Endodermal cell (in vitro differentiated cells): ENCODE measurements at regions not wholly inside any gene's neighbourhood (a gene's known extent, or its start where the extent isn't known, plus 50 kb on each side); places are given as distances from the start of the nearest gene placed in this dataset.
"Not testable (repeated sequence)": the region's sequence is repeated elsewhere in the genome, so short reads cannot be mapped to it uniquely, and the experiment has no call there.

ENCODE experiments used
- DNase-seq: peaks from one replicate; pipeline ENCODE4 v3.0.0-alpha.2; 2017
- H3K27ac ChIP-seq: 2 replicates; pipeline ENCODE4 v1.5.1; 2013; ENCODE audit warnings: mild to moderate bottlenecking, low read depth, low read length, moderate library complexity
- H3K27me3 ChIP-seq: 2 replicates; pipeline ENCODE4 v1.6.1; 2013; ENCODE audit warnings: mild to moderate bottlenecking, low read length, moderate library complexity; ENCODE audit not compliant: insufficient read depth, control insufficient read depth, poor library complexity, severe bottlenecking
- H3K36me3 ChIP-seq: 2 replicates; pipeline ENCODE4 v1.7.0; 2013; ENCODE audit warnings: mild to moderate bottlenecking, low read length, moderate library complexity; ENCODE audit not compliant: control insufficient read depth, insufficient read depth
- H3K4me1 ChIP-seq: one replicate; pipeline ENCODE4 v1.7.0; 2013; ENCODE audit warnings: low read length; ENCODE audit not compliant: control insufficient read depth, insufficient read depth
- H3K4me3 ChIP-seq: 2 replicates; pipeline ENCODE4 v1.5.1; 2013; ENCODE audit warnings: mild to moderate bottlenecking, low read length, moderate library complexity
- H3K9ac ChIP-seq: 2 replicates; pipeline ENCODE4 v1.6.1; 2013; ENCODE audit warnings: mild to moderate bottlenecking, low read length, moderate library complexity; ENCODE audit not compliant: poor library complexity, severe bottlenecking; ENCODE audit errors: extremely low read depth
- H3K9me3 ChIP-seq: 2 replicates; pipeline ENCODE4 v1.6.1; 2013; ENCODE audit warnings: mild to moderate bottlenecking, low read length, moderate library complexity; ENCODE audit not compliant: control insufficient read depth
- H3K27ac Mint-ChIP-seq: 2 replicates; pipeline ENCODE4 v1.8.0; 2020; ENCODE audit warnings: mixed read lengths
- H3K27me3 Mint-ChIP-seq: 2 replicates; pipeline ENCODE4 v1.8.0; 2021; ENCODE audit warnings: mild to moderate bottlenecking, mixed read lengths; ENCODE audit not compliant: insufficient read depth
- H3K36me3 Mint-ChIP-seq: 2 replicates; pipeline ENCODE4 v1.8.0; 2020; ENCODE audit warnings: low read depth, mixed read lengths
- H3K4me1 Mint-ChIP-seq: 2 replicates; pipeline ENCODE4 v1.8.0; 2020; ENCODE audit warnings: mixed read lengths
- H3K4me3 Mint-ChIP-seq: 2 replicates; pipeline ENCODE4 v1.8.0; 2020; ENCODE audit warnings: mild to moderate bottlenecking, moderate library complexity, mixed read lengths
- H3K9me3 Mint-ChIP-seq: 2 replicates; pipeline ENCODE4 v1.8.0; 2020; ENCODE audit warnings: mild to moderate bottlenecking, mixed read lengths
- WGBS, 2 experiments: methylation state at CpG; one replicate each; pipeline versions ENCODE4 v1.1.5 to v1.1.7; 2013; ENCODE audit warnings: missing lambda C conversion rate in 2 of 2, mixed read lengths in 1 of 2; ENCODE audit not compliant: insufficient coverage in 1 of 2, insufficient read length in 1 of 2; 5-methylcytosine and 5-hydroxymethylcytosine counted together
- TF ChIP-seq, protein P1 (sequence below): fragments of 200-600 bp; sonication (generic); conservative IDR thresholded peaks from 2 replicates; pipeline ENCODE4 v1.5.0; 2021; ENCODE audit warnings: antibody characterized with exemption, mild to moderate bottlenecking

- Mint-ChIP-seq H3K4me3 (no peak overlapping the region), H3K27ac (no peak overlapping the region), H3K9me3 (peaks cover 2% of the 10 kb centered on the region), H3K27me3 (no peaks in the 10 kb centered on the region), H3K4me1 (no peaks in the 10 kb centered on the region), H3K36me3 (no peaks in the 10 kb centered on the region)
- H3K36me3 ChIP-seq: no peaks in the 10 kb centered on the region
- H3K4me1 ChIP-seq: no peaks in the 10 kb centered on the region
- no peak for DNase-seq
- H3K4me3 ChIP-seq: no peak overlapping the region
- H3K27me3 ChIP-seq: no peaks in the 10 kb centered on the region
- H3K9ac ChIP-seq: no peak overlapping the region
- TF ChIP-seq, protein P1, sequence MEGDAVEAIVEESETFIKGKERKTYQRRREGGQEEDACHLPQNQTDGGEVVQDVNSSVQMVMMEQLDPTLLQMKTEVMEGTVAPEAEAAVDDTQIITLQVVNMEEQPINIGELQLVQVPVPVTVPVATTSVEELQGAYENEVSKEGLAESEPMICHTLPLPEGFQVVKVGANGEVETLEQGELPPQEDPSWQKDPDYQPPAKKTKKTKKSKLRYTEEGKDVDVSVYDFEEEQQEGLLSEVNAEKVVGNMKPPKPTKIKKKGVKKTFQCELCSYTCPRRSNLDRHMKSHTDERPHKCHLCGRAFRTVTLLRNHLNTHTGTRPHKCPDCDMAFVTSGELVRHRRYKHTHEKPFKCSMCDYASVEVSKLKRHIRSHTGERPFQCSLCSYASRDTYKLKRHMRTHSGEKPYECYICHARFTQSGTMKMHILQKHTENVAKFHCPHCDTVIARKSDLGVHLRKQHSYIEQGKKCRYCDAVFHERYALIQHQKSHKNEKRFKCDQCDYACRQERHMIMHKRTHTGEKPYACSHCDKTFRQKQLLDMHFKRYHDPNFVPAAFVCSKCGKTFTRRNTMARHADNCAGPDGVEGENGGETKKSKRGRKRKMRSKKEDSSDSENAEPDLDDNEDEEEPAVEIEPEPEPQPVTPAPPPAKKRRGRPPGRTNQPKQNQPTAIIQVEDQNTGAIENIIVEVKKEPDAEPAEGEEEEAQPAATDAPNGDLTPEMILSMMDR: no peak
- H3K9me3 ChIP-seq: no peaks in the 10 kb centered on the region
- H3K27ac ChIP-seq: no peak overlapping the region
Measured at GRCh38 chr3:103247459-103247858, 812.6 kb downstream of the ZPLD1 start.

GRCh38 chr3:103254827-103255226 lies 820.0 kb downstream of the ZPLD1 start:
- not testable (repeated sequence) for H3K4me3 Mint-ChIP-seq, H3K27me3 Mint-ChIP-seq, H3K27me3 ChIP-seq, H3K4me3 ChIP-seq, H3K9ac ChIP-seq, DNase-seq, H3K27ac ChIP-seq, H3K36me3 Mint-ChIP-seq, H3K9me3 ChIP-seq, H3K4me1 ChIP-seq, H3K27ac Mint-ChIP-seq, H3K36me3 ChIP-seq, H3K4me1 Mint-ChIP-seq
- H3K9me3 Mint-ChIP-seq: peaks cover 16% of the 10 kb centered on the region
- 88% methylated on average over 18 of the region's 24 CpGs; no CpG with 5 or more reads in 1 of the 2 experiments for WGBS, 2 experiments

DNA sequence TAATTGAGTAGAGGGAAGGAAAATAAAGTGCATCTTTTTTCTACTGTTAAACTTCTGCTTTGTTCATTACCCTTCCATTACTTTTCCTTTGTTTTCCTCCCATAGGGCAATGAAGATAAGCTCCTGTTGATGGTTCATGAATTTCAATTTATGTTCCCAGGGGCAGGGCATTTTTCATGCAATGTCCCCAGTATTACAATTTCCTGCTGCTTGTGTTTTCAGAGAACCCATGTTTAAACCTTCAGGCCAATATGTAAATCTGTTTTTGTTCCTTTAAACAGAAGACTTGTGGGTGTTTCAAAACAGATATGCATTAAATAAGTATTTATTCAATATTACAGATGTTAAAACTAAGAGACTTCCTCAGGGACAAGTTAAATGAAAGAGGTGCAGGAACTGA lies 834.5 kb downstream of the ZPLD1 start:
- Mint-ChIP-seq H3K27ac (no peak overlapping the region), H3K4me3 (no peak overlapping the region), H3K4me1 (no peaks in the 10 kb centered on the region), H3K36me3 (no peaks in the 10 kb centered on the region), H3K9me3 (peaks cover 28% of the 10 kb centered on the region), H3K27me3 (no peaks in the 10 kb centered on the region)
- Histone ChIP-seq H3K9ac (no peak overlapping the region), H3K9me3 (peaks cover 15% of the 10 kb centered on the region), H3K27me3 (no peaks in the 10 kb centered on the region), H3K4me3 (no peak overlapping the region), H3K27ac (no peak overlapping the region), H3K36me3 (no peaks in the 10 kb centered on the region), H3K4me1 (no peaks in the 10 kb centered on the region)
- no peak for DNase-seq
- TF ChIP-seq, protein P1: no peak

DNA sequence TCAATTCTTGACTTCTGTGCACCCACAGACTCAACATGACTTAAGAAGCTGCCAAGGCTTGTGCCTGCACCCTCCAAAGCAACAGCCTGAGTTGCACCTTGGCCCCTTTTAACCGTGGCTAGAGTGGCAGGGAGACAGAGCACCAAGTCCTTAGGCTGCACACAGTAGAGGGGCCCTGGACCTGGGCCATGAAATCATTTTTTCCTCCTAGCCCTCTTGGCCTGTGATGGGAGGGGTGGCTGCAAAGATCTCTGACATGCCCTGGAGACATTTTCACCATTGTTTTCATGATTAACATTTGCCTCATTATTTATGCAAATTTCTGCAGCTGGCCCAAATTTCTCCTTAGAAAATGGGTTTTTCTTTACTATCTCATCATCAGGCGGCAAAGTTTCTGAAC lies 836.8 kb downstream of the ZPLD1 start:
- H3K27me3 Mint-ChIP-seq: no peaks in the 10 kb centered on the region
- TF ChIP-seq, protein P1: no peak
- no peaks in the 10 kb centered on the region for H3K4me1 Mint-ChIP-seq
- Histone ChIP-seq H3K36me3 (no peaks in the 10 kb centered on the region), H3K9ac (no peak overlapping the region), H3K4me3 (peak overlapping the region; percentile 12), H3K4me1 (no peaks in the 10 kb centered on the region), H3K27ac (no peak overlapping the region), H3K9me3 (peaks cover 15% of the 10 kb centered on the region), H3K27me3 (no peaks in the 10 kb centered on the region)
- H3K36me3 Mint-ChIP-seq: no peaks in the 10 kb centered on the region
- 81 to 100% methylated on average over 1 to 2 of the region's 2 CpGs for WGBS, 2 experiments
- H3K9me3 Mint-ChIP-seq: peaks cover 37% of the 10 kb centered on the region
- no peak overlapping the region for H3K4me3 Mint-ChIP-seq
- H3K27ac Mint-ChIP-seq: no peak overlapping the region
- no peak for DNase-seq
